Hepatic stellate cell (primary cell): ENCODE measurements at regions not wholly inside any gene's neighbourhood (a gene's known extent, or its start where the extent isn't known, plus 50 kb on each side); places are given as distances from the start of the nearest gene placed in this dataset.
"Not testable (repeated sequence)": the region's sequence is repeated elsewhere in the genome, so short reads cannot be mapped to it uniquely, and the experiment has no call there.

Experiments used
- DNase-seq: peaks from one replicate; pipeline ENCODE4 v3.0.0; 2011; ENCODE audit warnings: low spot score

- no peak for DNase-seq
These were observed 109.1 kb downstream of the SEPTIN7 start for GRCh38 chr7:35909870-35910357.

GRCh38 chr7:35910621-35911020, 109.8 kb downstream of the SEPTIN7 start:
- not testable (repeated sequence) for DNase-seq

- not testable (repeated sequence) for DNase-seq
These were observed 112.5 kb downstream of the SEPTIN7 start for GRCh38 chr7:35913350-35913749.

- not testable (repeated sequence) for DNase-seq
These were observed 113.4 kb downstream of the SEPTIN7 start for GRCh38 chr7:35914214-35914613.

GRCh38 chr7:35915247-35915955, 114.5 kb downstream of the SEPTIN7 start:
- not testable (repeated sequence) for DNase-seq

GRCh38 chr7:35918217-35918616, 117.4 kb downstream of the SEPTIN7 start:
- DNase-seq: not testable (repeated sequence)

GRCh38 chr7:35919607-35920006, 118.8 kb downstream of the SEPTIN7 start:
- not testable (repeated sequence) for DNase-seq

- DNase-seq: not testable (repeated sequence)
These were observed 120.5 kb downstream of the SEPTIN7 start for GRCh38 chr7:35921338-35921737.

- not testable (repeated sequence) for DNase-seq
These were observed 123.8 kb downstream of the SEPTIN7 start for GRCh38 chr7:35924668-35925067.

- not testable (repeated sequence) for DNase-seq
These were observed 126.1 kb downstream of the SEPTIN7 start for GRCh38 chr7:35926966-35927365.

- not testable (repeated sequence) for DNase-seq
These were observed 130.3 kb downstream of the SEPTIN7 start for GRCh38 chr7:35931134-35931533.

- DNase-seq: not testable (repeated sequence)
These were observed 130.7 kb downstream of the SEPTIN7 start for GRCh38 chr7:35931551-35931950.

- not testable (repeated sequence) for DNase-seq
These were observed 139.8 kb downstream of the SEPTIN7 start for GRCh38 chr7:35940695-35941094.

GRCh38 chr7:35945621-35946020, 144.8 kb downstream of the SEPTIN7 start:
- DNase-seq: not testable (repeated sequence)

GRCh38 chr7:35955735-35956134, 154.9 kb downstream of the SEPTIN7 start:
- not testable (repeated sequence) for DNase-seq

GRCh38 chr7:35956988-35957387, 156.1 kb downstream of the SEPTIN7 start:
- not testable (repeated sequence) for DNase-seq

GRCh38 chr7:35961260-35961659, 160.4 kb downstream of the SEPTIN7 start:
- DNase-seq: not testable (repeated sequence)

GRCh38 chr7:35962607-35963006, 161.8 kb downstream of the SEPTIN7 start:
- not testable (repeated sequence) for DNase-seq

- no peak for DNase-seq
These were observed 166.7 kb downstream of the SEPTIN7 start for GRCh38 chr7:35967366-35968139.

GRCh38 chr7:35968140-35968940, 167.5 kb downstream of the SEPTIN7 start:
- DNase-seq: no peak

- DNase-seq: no peak
These were observed 168.2 kb downstream of the SEPTIN7 start for GRCh38 chr7:35969066-35969465.

- no peak for DNase-seq
These were observed 169.6 kb downstream of the SEPTIN7 start for GRCh38 chr7:35970458-35970857.
